NCI-H1092 (cell line): ENCODE measurements at regions not wholly inside any gene's neighbourhood (a gene's known extent, or its start where the extent isn't known, plus 50 kb on each side); places are given as distances from the start of the nearest gene placed in this dataset.
"Not testable (repeated sequence)": the region's sequence is repeated elsewhere in the genome, so short reads cannot be mapped to it uniquely, and the experiment has no call there.

Experiments used
- DNase-seq: peaks from one replicate; lab custom pipeline; 2025; lab: John Stamatoyannopoulos, UW

- no peak for DNase-seq
These were observed 64.5 kb upstream of the TNFAIP3 start for GRCh38 chr6:137802408-137803182.

GRCh38 chr6:137804637-137805036 lies 62.4 kb upstream of the TNFAIP3 start:
- DNase-seq, result no peak

DNA sequence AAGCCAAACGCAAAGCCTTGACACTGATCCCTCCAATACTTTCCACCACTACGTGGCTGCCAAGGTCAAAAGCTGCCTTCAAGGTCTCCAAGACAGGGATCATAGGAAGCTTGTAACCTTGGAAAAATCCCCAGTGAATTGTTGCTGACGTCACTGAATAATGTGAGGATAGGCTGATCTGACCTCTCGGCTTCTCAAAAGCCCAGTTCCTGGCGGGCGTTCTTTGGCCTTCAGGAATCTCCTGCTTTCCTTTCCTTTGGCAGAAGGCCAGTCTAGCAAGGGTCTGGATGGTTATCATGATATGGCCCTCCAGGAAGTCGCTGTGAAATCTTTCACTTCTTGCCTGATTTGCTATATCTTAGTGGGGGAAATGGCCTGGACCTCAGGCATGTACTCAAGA lies 61.4 kb upstream of the TNFAIP3 start:
- no peak for DNase-seq

- no peak for DNase-seq
These were observed 60.0 kb upstream of the TNFAIP3 start for GRCh38 chr6:137806914-137807682.

DNA sequence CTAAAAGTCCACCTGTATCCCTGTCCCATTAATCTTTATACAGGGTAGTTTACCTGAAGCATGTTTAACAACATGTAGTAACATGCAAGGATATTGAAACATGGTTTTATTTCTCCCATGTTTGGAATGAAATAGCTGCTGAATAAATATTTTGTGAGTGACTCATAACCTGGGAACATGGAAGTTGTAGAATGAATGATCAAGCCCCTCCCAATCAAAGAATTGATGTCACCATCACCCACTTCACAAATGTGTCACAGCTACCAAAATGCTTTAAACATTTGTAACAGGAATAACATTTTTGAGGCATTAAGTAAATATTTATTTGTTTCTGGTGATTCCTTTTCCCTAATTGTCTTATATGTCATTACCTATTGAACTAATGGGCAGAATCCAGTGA lies 58.9 kb upstream of the TNFAIP3 start:
- no peak for DNase-seq

DNA sequence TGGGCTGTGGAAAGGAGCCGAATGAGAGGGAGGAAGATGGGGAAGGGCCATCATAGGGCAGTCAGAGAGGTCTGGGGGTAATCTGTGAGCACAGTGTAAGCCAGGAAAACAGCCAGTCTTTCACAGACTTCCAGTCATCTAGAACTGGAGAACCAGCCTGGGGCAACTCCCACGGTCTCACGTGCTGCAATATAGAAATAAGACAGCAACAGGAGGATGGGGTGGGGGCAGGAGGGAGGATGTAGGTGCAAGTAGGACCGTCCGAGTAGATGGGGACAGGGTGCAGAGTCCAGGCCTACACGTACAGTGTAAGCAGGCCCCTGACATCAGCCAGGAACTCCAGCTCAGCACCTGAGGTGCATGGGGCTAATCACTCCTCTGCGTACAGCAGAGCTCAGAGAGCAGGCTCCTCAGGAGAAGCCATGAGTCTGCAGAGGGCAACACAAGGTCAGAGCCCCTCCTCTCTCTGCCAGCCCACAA lies 58.2 kb upstream of the TNFAIP3 start:
- no peak for DNase-seq

GRCh38 chr6:137809895-137810553 lies 57.0 kb upstream of the TNFAIP3 start:
- not testable (repeated sequence) for DNase-seq

GRCh38 chr6:137810554-137811120 lies 56.4 kb upstream of the TNFAIP3 start:
- no peak for DNase-seq

- no peak for DNase-seq
These were observed 55.7 kb upstream of the TNFAIP3 start for GRCh38 chr6:137811121-137811915.

DNA sequence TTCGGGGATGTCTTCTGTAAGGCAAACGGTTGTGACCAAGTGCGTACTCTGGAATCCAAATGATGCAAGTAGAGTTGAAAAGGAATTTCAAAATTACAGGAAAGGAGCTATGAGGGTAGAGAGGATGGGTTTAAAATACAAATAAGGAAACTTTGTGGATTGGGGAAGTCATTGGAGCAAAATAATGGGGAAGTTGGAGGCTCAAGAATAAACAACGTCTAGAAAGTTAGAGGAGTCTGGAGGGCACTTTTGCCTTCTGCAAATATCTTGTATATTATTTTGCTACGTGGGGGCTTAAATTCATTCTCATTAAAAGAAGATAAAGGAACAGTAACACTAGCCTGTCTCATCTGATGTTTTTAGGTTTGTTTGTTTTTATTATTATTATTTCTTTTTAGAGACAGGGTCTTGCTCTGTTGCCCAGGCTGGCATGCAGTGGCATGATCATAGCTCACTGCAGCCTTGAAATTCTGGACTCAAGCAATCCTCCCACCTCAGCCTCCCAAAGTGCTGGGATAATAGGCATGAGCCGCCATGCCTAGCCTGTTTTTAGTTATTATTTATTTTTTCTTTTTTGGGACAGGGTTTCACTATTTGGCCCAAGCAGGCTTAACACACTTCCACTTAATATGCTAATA lies 55.0 kb upstream of the TNFAIP3 start:
- DNase-seq, result no peak

DNA sequence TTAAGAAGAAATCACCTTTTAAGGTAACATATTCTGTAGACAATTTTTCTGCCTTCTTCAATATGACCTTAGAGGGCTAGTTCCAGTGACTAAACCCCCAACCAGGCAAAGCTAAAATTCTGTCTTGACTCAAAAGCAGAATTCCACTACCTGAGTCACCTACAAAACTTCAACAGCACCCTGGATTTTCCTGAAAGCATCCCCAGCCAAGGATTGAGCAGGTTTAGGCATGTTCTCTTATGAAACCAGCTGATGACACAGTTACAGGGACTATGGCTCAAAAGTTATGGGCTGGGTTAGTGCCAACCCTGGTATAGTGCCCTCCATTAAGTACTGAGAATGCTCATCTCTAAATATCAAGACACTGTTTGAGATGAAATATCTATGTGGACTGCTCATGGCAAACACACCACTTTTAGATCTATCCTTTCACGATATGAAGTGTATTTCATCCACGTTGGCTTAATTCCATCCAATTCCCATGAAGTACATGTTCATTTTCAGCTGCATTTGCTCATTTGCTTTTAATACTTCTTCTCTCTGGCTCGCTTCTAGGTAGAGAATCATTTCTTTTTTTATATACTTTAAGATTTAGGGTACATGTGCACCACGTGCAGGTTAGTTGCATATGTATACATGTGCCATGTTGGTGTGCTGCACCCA lies 53.6 kb upstream of the TNFAIP3 start:
- no peak for DNase-seq

GRCh38 chr6:137814030-137814429 lies 53.0 kb upstream of the TNFAIP3 start:
- DNase-seq, result not testable (repeated sequence)

DNA sequence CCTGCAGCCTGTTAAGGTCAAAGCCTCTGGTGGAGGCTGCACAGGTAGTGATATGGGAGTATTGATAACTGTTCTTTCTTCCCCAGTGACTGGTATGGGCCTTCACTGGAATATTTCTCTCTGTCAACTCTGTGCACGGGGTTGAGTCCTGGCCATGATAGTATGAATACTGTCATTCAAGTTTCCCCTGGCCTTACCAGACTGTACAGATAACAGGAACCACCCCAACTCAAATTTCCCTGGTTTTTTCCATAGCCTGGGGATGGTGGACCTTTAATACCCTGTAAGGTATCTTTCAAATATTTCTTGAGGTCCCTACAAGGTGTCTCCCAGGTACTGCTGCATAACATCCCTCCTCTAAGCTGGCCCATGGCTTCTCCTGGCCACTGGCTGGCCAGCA lies 51.4 kb upstream of the TNFAIP3 start:
- no peak for DNase-seq

GRCh38 chr6:137816133-137816579 lies 50.9 kb upstream of the TNFAIP3 start:
- no peak for DNase-seq

DNA sequence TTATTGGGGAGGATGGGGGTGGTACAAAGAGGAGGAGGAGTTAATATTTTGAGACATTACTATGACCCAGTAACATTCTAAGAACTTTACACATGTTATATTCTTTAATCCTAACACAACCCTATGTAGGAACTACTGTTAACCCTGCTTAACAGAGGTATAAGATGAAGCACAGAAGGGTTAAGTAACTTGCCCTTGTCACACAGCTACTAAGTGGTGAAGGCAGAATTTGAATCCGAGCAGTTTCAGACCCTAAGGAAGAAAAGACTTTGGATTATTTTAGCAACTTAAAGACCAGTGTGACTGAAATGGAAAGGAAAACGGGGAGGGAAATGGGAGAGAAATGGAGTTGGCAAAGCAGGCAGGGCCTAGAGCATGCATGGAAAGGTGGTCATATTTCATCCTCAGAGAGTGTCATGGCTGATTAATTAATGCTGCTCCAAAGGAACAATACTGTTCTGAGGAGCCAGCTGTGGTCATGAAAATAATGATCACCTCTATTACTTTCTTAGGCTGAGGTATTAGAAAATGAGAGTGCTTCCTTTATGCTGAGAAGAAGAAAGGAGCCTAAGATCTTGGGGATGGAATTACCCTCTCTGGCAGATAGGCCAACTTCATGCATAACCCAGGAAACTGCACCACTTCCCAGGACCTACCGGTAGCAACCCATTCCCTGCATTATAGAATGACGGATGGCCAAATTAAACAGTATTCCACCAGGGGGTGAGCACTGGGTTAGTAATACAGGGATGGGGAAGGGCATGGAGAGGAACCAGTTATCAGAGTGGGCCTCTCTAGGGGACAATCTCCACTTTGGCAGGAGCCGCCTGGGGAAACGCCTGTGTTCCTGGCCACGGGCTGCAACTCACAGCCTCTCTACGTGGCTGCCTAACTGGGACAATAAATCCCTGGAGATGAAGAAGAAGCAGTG lies 50.1 kb upstream of the TNFAIP3 start:
- no peak for DNase-seq
